Left lung (tissue), 4 donors: ENCODE measurements at regions not wholly inside any gene's neighbourhood (a gene's known extent, or its start where the extent isn't known, plus 50 kb on each side); places are given as distances from the start of the nearest gene placed in this dataset.

Source experiments
- ATAC-seq: fragments of 200-7000 bp; cut with Tn5 transposase; one replicate; pipeline ENCODE4 v1.9.1; 2020; ENCODE audit warnings: moderate library complexity
- DNase-seq, 4 donors: peaks; one replicate each; pipeline ENCODE4 v3.0.0-alpha.2; 2013 to 2020
- H3K27ac ChIP-seq, 2 donors: fragments of 200-600 bp; sonication (generic) in 1 of 2; one replicate each; pipeline versions ENCODE4 v1.5.0 to v1.8.0; 2020 to 2021
- H3K27me3 ChIP-seq, 2 donors: fragments of 200-600 bp; sonication (generic) in 1 of 2; one replicate each; pipeline versions ENCODE4 v1.5.0 to v1.8.0; 2020 to 2021
- H3K36me3 ChIP-seq, 2 donors: fragments of 200-600 bp; sonication (generic) in 1 of 2; one replicate each; pipeline versions ENCODE4 v1.5.0 to v1.8.0; 2020 to 2021
- H3K4me1 ChIP-seq, 2 donors: fragments of 200-600 bp; one replicate each; pipeline ENCODE4 v1.8.0; 2021
- H3K4me3 ChIP-seq, 2 donors: fragments of 200-600 bp; sonication (generic) in 1 of 2; one replicate each; pipeline versions ENCODE4 v1.5.0 to v1.8.0; 2020 to 2021; ENCODE audit warnings: mild to moderate bottlenecking in 1 of 2
- H3K9me3 ChIP-seq, 2 donors: fragments of 200-600 bp; sonication (generic) in 1 of 2; one replicate each; pipeline versions ENCODE4 v1.5.0 to v1.8.0; 2020 to 2021
- intact Hi-C, 2 donors: fragments of 100-400 bp; cut with DNase I; formaldehyde crosslinking; loops; one replicate each; pipeline versions ENCODE4 v1.11.2 to v1.14.2; 2022
- TF ChIP-seq, protein P1 (sequence below), 2 donors: fragments of 200-600 bp; sonication (generic) in 1 of 2; IDR thresholded peaks; one replicate each; pipeline versions ENCODE4 v1.5.0 to v1.8.0; 2021; ENCODE audit warnings: antibody characterized with exemption in 2 of 2
- donor health status: DM: no; HTN: yes; CAD: no.
- donor health status: DM: no; HTN: no; CAD: no.

DNA sequence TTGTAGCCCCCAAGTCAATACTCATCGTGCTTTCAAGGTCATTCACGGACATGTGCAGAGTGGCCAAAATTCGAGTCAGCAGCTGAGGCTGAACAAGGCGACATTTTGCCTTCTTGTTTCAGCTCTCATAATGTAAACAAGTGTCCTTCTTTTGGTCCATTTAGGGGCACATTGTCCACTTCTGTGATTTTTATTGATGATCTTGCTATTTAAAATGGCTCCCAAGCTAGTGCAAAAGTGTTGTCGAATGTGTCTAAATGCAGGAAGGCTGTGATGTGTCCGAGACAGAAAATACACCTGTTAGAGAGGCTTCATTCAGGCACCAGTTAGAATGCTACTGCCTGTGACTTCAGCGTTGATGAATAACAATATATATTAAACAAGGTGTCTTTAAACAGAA is 405.9 kb downstream of the IRS2 start:
- ATAC-seq (no peak), DNase-seq (no peak)
- no peaks in the 10 kb centered on the region for H3K27me3 ChIP-seq
- H3K27ac ChIP-seq: no peak overlapping the region
- H3K9me3 ChIP-seq: no peaks in the 10 kb centered on the region
- H3K4me1 ChIP-seq: peaks cover 0 to 17% of the 10 kb centered on the region in 2 donors
- TF ChIP-seq, protein P1, sequence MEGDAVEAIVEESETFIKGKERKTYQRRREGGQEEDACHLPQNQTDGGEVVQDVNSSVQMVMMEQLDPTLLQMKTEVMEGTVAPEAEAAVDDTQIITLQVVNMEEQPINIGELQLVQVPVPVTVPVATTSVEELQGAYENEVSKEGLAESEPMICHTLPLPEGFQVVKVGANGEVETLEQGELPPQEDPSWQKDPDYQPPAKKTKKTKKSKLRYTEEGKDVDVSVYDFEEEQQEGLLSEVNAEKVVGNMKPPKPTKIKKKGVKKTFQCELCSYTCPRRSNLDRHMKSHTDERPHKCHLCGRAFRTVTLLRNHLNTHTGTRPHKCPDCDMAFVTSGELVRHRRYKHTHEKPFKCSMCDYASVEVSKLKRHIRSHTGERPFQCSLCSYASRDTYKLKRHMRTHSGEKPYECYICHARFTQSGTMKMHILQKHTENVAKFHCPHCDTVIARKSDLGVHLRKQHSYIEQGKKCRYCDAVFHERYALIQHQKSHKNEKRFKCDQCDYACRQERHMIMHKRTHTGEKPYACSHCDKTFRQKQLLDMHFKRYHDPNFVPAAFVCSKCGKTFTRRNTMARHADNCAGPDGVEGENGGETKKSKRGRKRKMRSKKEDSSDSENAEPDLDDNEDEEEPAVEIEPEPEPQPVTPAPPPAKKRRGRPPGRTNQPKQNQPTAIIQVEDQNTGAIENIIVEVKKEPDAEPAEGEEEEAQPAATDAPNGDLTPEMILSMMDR (IDR thresholded peaks at IDR 0.05): no peak
- intact Hi-C loops: no loop called here
- no peaks in the 10 kb centered on the region for H3K36me3 ChIP-seq
- H3K4me3 ChIP-seq: no peak overlapping the region

DNA sequence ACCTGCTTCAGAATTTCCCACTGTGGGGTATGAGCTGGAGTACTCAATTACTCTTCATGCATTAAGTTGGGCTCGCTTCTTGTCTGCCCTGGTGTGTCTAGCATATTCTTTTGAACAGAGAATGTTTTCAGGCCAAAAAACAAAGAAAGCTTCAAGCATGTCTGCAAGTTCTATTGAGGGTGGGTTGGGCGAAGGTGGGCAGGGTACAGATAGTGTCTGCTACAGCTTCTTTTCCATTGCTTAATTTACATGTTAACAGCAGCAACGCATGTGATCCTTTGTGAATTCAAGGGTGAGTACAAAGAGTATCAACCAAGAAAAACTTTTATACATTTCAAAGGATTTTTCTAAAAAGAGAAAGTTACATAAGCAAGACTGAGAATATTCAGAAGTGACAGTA is 406.5 kb downstream of the IRS2 start:
- H3K36me3 ChIP-seq: no peaks in the 10 kb centered on the region
- H3K27ac ChIP-seq: no peak overlapping the region
- H3K4me3 ChIP-seq: no peak overlapping the region
- intact Hi-C loops: no loop called here
- ATAC-seq (no peak), DNase-seq (no peak)
- TF ChIP-seq, protein P1 (IDR thresholded peaks at IDR 0.05): no peak
- H3K4me1 ChIP-seq: peaks cover 0 to 12% of the 10 kb centered on the region in 2 donors
- no peaks in the 10 kb centered on the region for H3K27me3 ChIP-seq
- H3K9me3 ChIP-seq: no peaks in the 10 kb centered on the region

DNA sequence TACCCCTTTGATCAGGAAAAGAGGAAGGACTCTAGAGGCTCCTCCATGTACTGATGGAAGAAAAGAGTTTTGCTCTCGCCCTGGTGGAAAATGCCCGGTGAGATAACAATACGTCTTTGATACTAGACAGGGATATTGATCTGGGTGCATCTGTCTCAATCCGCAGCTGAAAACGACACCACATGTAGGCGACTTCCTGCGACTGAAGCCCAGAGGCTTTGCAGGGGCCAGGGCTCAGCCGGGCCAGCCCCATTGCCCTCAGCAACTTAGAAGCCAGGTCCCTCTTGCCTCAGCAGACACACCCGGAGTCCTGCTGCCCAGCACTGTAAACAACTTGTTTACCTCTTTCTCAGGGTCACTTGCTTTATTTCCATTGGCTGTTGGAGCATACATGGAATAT is 409.4 kb downstream of the IRS2 start:
- no peak for ATAC-seq
- intact Hi-C loops: no loop called here
- Histone ChIP-seq H3K27ac (no peak overlapping the region), H3K36me3 (no peaks in the 10 kb centered on the region), H3K4me1 (no peaks in the 10 kb centered on the region), H3K9me3 (no peaks in the 10 kb centered on the region), H3K27me3 (no peaks in the 10 kb centered on the region), H3K4me3 (no peak overlapping the region)
- TF ChIP-seq, protein P1 (IDR thresholded peaks at IDR 0.05): no peak
- no peak for DNase-seq

DNA sequence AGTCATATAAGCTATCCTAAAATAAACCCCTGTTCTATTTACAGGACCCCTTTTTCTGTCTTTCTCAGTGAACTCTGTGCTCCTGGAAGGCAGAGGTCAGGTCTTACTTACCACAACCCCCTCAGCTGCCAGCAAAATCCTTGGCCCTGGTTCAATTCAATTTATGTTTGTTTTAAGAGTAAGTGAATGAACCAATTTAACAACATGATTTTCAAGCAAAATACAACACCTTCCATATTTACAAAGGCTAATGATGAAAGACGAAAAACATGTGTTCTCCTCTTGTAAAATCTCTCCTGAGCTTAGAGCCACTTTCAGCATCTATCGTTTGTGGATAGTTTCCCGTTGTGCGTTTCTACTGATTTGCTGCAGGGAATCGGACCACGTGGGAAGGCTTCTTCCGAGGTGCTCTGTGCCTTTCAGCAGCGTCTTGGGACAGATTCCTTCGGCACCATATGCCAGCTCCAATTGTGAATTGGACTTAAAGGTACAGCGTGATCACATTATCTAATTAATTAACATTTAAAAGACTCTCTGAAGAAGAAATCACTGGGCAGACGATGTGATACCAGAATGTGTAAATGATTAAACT is 411.7 kb downstream of the IRS2 start:
- Histone ChIP-seq H3K4me1 (no peaks in the 10 kb centered on the region), H3K9me3 (no peaks in the 10 kb centered on the region), H3K36me3 (no peaks in the 10 kb centered on the region), H3K27ac (no peak overlapping the region), H3K27me3 (no peaks in the 10 kb centered on the region), H3K4me3 (no peak overlapping the region)
- intact Hi-C loops: no loop called here
- TF ChIP-seq, protein P1 (IDR thresholded peaks at IDR 0.05): no peak
- no peak for ATAC-seq
- DNase-seq: no peak

DNA sequence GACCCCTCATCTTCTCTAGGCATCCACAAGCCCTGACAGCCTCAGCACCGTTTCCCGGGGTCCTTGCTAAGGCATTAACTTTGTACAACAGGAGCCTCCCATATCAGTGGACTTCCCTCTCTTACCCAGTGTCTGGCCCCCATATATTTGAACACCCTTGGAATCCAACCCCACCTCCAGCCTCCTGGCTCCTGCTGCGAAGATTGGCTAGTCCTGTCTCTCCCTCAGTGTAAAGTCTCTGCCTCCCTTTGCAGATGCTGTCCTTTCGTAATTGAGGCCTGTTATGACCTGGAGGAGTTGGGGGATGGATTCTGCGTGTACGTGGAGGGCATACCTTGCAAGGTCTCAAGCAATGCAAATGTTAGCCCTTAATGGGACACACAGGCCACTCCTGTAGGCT is 413.7 kb downstream of the IRS2 start:
- intact Hi-C loops: no loop called here
- ATAC-seq: no peak
- H3K27me3 ChIP-seq: no peaks in the 10 kb centered on the region
- no peaks in the 10 kb centered on the region for H3K36me3 ChIP-seq
- no peak for DNase-seq
- H3K9me3 ChIP-seq: no peaks in the 10 kb centered on the region
- H3K4me3 ChIP-seq: no peak overlapping the region
- TF ChIP-seq, protein P1 (IDR thresholded peaks at IDR 0.05): no peak
- no peaks in the 10 kb centered on the region for H3K4me1 ChIP-seq
- H3K27ac ChIP-seq: no peak overlapping the region
